ENCODE measurements at regions not wholly inside any gene's neighbourhood (a gene's known extent, or its start where the extent isn't known, plus 50 kb on each side); places are given as distances from the start of the nearest gene placed in this dataset.

GRCh38 chr3:177973241-177973840 lies 562.9 kb upstream of the KCNMB2 start:
- TF ChIP-seq CTCF (IDR thresholded peaks at IDR 0.05; ENCODE audit: low read depth, low read length, poor library complexity, severe bottlenecking): no peak
- TF ChIP-seq EZH2phosphoT487 (IDR thresholded peaks at IDR 0.05; ENCODE audit: borderline replicate concordance, low read length): no peak
